ENCODE measurements at regions not wholly inside any gene's neighbourhood (a gene's known extent, or its start where the extent isn't known, plus 50 kb on each side); places are given as distances from the start of the nearest gene placed in this dataset.
"Not testable (repeated sequence)": the region's sequence is repeated elsewhere in the genome, so short reads cannot be mapped to it uniquely, and the experiment has no call there.

DNA sequence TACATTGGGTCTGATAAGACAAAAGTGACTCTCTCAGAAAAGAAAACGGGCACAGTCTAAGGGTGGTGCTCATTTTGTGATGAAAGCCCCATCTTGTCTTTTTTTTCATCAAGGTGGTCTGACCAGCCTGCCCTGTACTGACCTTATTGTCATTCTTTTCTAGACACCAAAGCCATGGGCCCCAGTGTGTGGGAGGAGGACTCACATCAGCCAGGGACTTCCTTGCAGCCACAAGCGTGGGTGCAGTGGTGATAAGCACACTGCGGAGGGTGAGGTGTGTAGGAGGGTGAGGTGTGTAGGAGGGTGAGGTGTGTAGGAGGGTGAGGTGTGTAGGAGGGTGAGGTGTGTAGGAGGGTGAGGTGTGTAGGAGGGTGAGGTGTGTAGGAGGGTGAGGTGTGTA is 145.2 kb downstream of the DLL1 start:
- not testable (repeated sequence) for H3K27ac ChIP-seq (ENCODE audit: low read length); H3K4me3 ChIP-seq (ENCODE audit: low read length); H3K27me3 ChIP-seq (ENCODE audit: control insufficient read depth, insufficient read depth, low read length); H3K9ac ChIP-seq (ENCODE audit: low read length); H3K36me3 ChIP-seq (ENCODE audit: control insufficient read depth, low read depth, low read length); H3K9me3 ChIP-seq (ENCODE audit: control insufficient read depth, low read depth, low read length)
- peaks cover 11% of the 10 kb centered on the region for H3K4me1 ChIP-seq (ENCODE audit: control insufficient read depth, low read depth, low read length)

DNA sequence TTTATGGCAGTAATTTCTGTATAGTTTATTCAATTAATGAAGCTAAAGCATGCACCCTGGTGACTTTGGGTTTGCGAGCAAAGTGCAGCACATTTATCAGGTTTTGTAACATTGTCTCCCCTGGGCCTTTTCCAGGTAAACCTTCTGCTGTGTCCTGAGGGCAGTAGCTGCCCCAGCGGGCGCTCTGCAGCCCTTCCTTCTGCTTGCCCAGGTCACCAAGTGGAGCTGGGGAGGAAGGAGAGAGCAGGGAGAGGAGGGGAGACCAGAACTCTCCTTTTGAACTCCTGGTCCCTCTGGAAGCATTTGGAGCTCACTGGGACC is 145.6 kb downstream of the DLL1 start:
- Histone ChIP-seq H3K27ac (ENCODE audit: low read length) (no peak overlapping the region), H3K9me3 (ENCODE audit: control insufficient read depth, low read depth, low read length) (no peaks in the 10 kb centered on the region), H3K36me3 (ENCODE audit: control insufficient read depth, low read depth, low read length) (no peaks in the 10 kb centered on the region), H3K4me3 (ENCODE audit: low read length) (no peak overlapping the region), H3K4me1 (ENCODE audit: control insufficient read depth, low read depth, low read length) (peaks cover 11% of the 10 kb centered on the region), H3K27me3 (ENCODE audit: control insufficient read depth, insufficient read depth, low read length) (peaks cover 10% of the 10 kb centered on the region), H3K9ac (ENCODE audit: low read length) (no peak overlapping the region)

DNA sequence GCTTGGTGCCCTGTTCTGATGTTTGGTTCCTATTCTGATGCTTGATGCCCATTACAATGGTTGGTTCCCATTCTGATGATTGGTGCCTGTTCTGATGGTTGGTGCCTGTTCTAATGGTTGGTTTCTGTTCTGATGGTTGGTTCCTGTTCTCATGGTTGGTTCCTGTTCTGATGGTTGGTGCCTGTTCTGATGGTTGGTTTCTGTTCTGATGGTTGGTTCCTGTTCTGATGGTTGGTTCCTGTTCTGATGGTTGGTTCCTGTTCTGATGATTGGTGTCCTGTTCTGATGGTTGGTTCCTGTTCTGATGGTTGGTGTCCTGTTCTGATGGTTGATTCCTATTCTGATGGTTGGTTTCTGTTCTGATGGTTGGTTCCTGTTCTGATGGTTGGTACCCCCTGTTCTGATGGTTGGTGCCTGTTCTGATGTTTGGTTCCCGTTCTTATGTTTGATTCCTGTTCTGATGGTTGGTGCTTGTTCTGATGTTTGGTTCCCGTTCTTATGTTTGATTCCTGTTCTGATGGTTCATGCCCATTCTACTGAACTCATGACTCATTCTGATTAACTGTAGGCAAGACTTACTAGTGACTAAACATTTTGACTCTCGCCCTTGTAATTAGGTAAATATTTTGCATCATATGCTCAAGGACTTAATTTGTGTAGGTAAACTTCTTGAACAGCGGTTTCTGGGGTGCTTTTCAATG is 146.2 kb downstream of the DLL1 start:
- Histone ChIP-seq H3K4me1 (ENCODE audit: control insufficient read depth, low read depth, low read length) (peaks cover 11% of the 10 kb centered on the region), H3K4me3 (ENCODE audit: low read length) (no peak overlapping the region), H3K9ac (ENCODE audit: low read length) (no peak overlapping the region), H3K27ac (ENCODE audit: low read length) (no peak overlapping the region), H3K9me3 (ENCODE audit: control insufficient read depth, low read depth, low read length) (no peaks in the 10 kb centered on the region), H3K36me3 (ENCODE audit: control insufficient read depth, low read depth, low read length) (no peaks in the 10 kb centered on the region), H3K27me3 (ENCODE audit: control insufficient read depth, insufficient read depth, low read length) (peaks cover 10% of the 10 kb centered on the region)

DNA sequence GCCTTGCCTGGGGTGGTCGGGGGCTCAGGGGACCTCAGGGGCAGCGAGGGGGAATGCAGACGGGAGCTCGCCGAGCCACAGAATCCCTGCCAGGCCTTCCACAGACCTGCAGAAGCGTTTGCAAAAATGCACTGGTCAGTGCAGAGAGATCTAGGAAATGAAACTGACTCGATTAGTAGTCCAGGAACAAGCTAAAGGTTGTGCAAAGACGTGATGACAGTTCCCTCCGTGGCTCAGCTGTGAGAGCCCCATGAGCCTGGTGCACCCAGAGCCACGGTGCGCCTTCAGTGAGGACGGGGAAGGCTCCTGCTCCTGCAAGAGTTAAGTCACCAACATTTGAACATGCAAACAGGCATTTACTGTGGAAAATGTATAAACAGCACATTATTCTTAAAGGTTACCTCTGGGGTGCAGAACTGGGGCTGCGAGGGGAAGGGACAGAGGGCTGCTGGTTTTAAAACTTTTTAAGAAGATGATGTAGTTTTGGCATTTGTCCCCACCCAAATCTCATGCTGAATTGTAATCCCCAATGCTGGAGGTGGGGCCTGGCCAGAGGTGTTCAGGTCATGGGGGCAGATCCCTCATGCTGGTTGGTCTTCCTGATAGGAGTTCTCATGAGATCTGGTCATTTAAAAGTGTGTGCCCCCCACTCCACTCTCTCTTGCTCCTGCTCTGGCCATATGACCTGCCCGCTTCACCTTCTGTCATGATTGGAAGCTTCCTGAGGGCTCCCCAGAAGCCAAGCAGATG is 147.3 kb downstream of the DLL1 start:
- no peak overlapping the region for H3K9ac ChIP-seq (ENCODE audit: low read length)
- peaks cover 10% of the 10 kb centered on the region for H3K27me3 ChIP-seq (ENCODE audit: control insufficient read depth, insufficient read depth, low read length)
- H3K27ac ChIP-seq (ENCODE audit: low read length): no peak overlapping the region
- no peak overlapping the region for H3K4me3 ChIP-seq (ENCODE audit: low read length)
- no peaks in the 10 kb centered on the region for H3K9me3 ChIP-seq (ENCODE audit: control insufficient read depth, low read depth, low read length)
- peaks cover 8% of the 10 kb centered on the region for H3K4me1 ChIP-seq (ENCODE audit: control insufficient read depth, low read depth, low read length)
- no peaks in the 10 kb centered on the region for H3K36me3 ChIP-seq (ENCODE audit: control insufficient read depth, low read depth, low read length)

DNA sequence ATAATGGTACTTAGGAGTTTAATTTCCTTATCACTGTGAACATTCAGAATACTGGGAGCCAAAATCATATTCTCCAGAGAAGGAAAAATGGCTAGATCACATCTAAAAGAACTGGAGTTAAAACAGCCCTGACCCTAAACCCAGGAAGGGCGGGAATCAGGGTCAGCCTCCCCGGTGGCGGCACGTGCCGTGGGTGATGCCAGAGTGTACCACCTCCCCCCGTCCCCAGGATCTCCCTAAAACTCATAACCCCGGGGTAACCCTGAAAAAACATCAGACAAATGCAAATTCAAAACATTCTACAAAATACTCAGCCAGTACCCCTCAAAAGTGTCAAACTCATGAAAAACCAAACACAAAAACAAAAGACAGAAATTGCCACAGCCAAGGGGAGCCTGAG is 148.3 kb downstream of the DLL1 start:
- no peaks in the 10 kb centered on the region for H3K9me3 ChIP-seq (ENCODE audit: control insufficient read depth, low read depth, low read length)
- no peaks in the 10 kb centered on the region for H3K36me3 ChIP-seq (ENCODE audit: control insufficient read depth, low read depth, low read length)
- no peak overlapping the region for H3K4me3 ChIP-seq (ENCODE audit: low read length)
- H3K9ac ChIP-seq (ENCODE audit: low read length): no peak overlapping the region
- H3K4me1 ChIP-seq (ENCODE audit: control insufficient read depth, low read depth, low read length): peaks cover 1% of the 10 kb centered on the region
- H3K27me3 ChIP-seq (ENCODE audit: control insufficient read depth, insufficient read depth, low read length): peaks cover 4% of the 10 kb centered on the region
- no peak overlapping the region for H3K27ac ChIP-seq (ENCODE audit: low read length)

DNA sequence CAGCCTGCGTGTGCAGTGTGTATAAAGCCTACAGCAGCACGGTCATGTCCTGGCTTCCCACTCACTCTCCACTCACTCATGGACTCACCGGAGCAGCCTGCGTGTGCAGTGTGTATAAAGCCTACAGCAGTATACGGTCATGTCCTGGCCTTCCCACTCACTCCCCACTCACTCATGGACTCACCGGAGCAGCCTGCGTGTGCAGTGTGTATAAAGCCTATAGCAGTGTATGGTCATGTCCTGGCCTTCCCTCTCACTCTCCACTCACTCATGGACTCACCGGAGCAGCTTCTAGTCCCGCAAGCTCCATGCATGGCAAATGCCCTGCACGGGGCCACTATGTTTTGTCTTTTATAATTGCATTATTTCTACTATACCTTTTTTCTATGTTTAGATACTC is 149.8 kb downstream of the DLL1 start:
- H3K27me3 ChIP-seq (ENCODE audit: control insufficient read depth, insufficient read depth, low read length); H3K4me3 ChIP-seq (ENCODE audit: low read length); H3K27ac ChIP-seq (ENCODE audit: low read length); H3K9ac ChIP-seq (ENCODE audit: low read length); H3K36me3 ChIP-seq (ENCODE audit: control insufficient read depth, low read depth, low read length); H3K4me1 ChIP-seq (ENCODE audit: control insufficient read depth, low read depth, low read length); H3K9me3 ChIP-seq (ENCODE audit: control insufficient read depth, low read depth, low read length): not testable (repeated sequence)

DNA sequence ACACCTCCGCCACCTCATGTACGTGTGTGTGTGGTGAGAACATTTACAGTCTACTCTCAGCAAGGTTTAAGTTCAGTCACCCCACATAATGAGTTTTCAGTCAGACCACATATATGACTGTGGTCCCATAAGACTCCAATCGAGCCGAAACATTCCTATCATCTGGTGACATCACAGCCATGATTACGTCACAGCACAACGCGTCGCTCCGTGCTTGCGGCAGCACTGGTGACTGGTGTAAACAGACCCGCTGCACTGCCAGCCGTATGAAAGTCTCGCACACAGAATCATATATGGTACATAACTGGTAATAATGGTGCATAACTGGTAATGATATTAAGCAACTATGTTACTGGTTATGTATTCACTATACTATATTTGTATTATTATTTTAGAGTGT is 150.7 kb downstream of the DLL1 start:
- H3K27ac ChIP-seq (ENCODE audit: low read length): no peak overlapping the region
- H3K9ac ChIP-seq (ENCODE audit: low read length): no peak overlapping the region
- H3K4me1 ChIP-seq (ENCODE audit: control insufficient read depth, low read depth, low read length): no peaks in the 10 kb centered on the region
- no peaks in the 10 kb centered on the region for H3K27me3 ChIP-seq (ENCODE audit: control insufficient read depth, insufficient read depth, low read length)
- no peaks in the 10 kb centered on the region for H3K9me3 ChIP-seq (ENCODE audit: control insufficient read depth, low read depth, low read length)
- H3K36me3 ChIP-seq (ENCODE audit: control insufficient read depth, low read depth, low read length): no peaks in the 10 kb centered on the region
- H3K4me3 ChIP-seq (ENCODE audit: low read length): no peak overlapping the region

DNA sequence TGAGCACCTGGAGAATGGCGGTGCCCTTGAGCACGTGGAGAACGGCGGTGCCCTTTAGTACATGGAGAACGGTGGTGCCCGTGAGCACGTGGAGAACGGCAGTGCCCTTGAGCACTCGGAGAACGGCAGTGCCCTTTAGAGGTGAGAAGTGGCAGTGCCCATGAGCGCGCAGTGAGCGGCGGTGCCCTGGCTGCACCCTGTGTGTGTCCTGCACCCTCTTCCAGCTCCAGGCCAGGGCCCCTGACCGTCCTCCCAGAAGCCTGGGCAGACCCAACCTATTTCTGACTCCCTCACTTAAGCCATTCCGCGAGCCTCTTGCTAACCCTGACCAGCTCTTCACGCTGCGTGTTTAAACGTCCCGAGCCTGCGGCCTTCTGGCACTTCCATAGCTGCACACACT is 151.3 kb downstream of the DLL1 start:
- Histone ChIP-seq H3K27me3 (ENCODE audit: control insufficient read depth, insufficient read depth, low read length) (no peaks in the 10 kb centered on the region), H3K36me3 (ENCODE audit: control insufficient read depth, low read depth, low read length) (no peaks in the 10 kb centered on the region), H3K9me3 (ENCODE audit: control insufficient read depth, low read depth, low read length) (no peaks in the 10 kb centered on the region), H3K4me1 (ENCODE audit: control insufficient read depth, low read depth, low read length) (no peaks in the 10 kb centered on the region), H3K27ac (ENCODE audit: low read length) (no peak overlapping the region), H3K9ac (ENCODE audit: low read length) (no peak overlapping the region), H3K4me3 (ENCODE audit: low read length) (no peak overlapping the region)

DNA sequence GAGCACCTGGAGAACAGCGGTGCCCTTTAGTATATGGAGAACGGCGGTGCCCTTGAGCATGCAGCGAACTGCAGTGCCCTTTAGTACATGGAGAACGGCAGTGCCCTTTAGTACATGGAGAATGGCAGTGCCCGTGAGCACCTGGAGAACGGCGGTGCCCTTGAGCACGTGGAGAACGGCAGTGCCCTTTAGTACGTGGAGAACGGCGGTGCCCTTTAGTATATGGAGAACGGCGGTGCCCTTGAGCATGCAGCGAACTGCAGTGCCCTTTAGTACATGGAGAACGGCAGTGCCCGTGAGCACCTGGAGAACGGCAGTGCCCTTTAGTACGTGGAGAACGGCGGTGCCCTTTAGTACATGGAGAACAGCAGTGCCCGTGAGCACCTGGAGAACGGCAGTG is 151.8 kb downstream of the DLL1 start:
- H3K36me3 ChIP-seq (ENCODE audit: control insufficient read depth, low read depth, low read length); H3K9me3 ChIP-seq (ENCODE audit: control insufficient read depth, low read depth, low read length); H3K27me3 ChIP-seq (ENCODE audit: control insufficient read depth, insufficient read depth, low read length); H3K4me3 ChIP-seq (ENCODE audit: low read length); H3K9ac ChIP-seq (ENCODE audit: low read length); H3K27ac ChIP-seq (ENCODE audit: low read length); H3K4me1 ChIP-seq (ENCODE audit: control insufficient read depth, low read depth, low read length): not testable (repeated sequence)

DNA sequence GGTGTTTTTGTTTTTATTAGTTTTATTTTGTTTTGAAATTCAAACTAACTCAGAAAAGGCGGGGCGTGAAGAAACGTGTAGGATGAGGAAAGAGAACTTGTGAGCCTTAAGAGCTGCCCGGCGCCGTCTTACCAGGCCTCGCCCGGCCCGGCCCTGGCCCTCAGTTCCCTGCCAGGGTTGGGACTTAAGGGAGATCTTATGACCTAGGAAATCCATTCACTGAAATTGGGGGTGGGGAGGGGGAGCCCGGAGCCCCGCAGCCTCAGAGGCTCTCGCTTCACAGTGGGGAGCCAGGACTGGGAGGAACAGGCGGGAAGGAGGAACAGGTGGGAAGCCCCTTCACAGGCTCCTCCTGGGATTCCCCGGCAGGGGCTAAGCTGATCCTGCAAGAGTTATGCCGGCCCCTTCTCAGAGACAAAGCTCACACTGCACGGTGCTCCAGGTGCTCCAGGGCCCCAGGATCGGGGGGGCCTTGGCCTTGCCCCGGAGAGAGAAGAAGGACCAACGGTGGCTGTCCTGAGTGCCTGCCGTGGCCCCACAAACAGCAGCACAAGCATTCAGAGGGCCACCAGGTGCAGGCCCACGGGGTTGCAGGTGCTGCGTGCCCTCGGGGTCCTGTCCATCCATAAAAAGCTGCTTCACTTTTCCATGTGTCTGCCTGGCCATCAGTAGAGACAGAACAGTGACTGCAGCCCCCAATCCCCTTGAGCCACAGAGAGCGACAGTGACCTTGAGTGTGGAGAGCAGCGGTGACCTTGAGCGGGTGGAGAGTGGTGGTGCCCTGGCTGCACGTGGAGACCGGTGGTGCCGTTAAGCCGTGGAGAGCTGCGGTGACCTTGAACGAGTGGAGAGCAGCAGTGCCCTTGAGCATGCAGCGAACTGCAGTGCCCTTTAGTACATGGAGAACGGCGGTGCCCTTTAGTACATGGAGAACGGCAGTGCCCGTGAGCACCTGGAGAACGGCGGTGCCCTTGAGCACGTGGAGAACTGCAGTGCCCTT is 152.7 kb downstream of the DLL1 start:
- no peaks in the 10 kb centered on the region for H3K9me3 ChIP-seq (ENCODE audit: control insufficient read depth, low read depth, low read length)
- no peaks in the 10 kb centered on the region for H3K4me1 ChIP-seq (ENCODE audit: control insufficient read depth, low read depth, low read length)
- H3K27ac ChIP-seq (ENCODE audit: low read length): no peak overlapping the region
- no peak overlapping the region for H3K4me3 ChIP-seq (ENCODE audit: low read length)
- H3K9ac ChIP-seq (ENCODE audit: low read length): no peak overlapping the region
- no peaks in the 10 kb centered on the region for H3K27me3 ChIP-seq (ENCODE audit: control insufficient read depth, insufficient read depth, low read length)
- H3K36me3 ChIP-seq (ENCODE audit: control insufficient read depth, low read depth, low read length): no peaks in the 10 kb centered on the region

DNA sequence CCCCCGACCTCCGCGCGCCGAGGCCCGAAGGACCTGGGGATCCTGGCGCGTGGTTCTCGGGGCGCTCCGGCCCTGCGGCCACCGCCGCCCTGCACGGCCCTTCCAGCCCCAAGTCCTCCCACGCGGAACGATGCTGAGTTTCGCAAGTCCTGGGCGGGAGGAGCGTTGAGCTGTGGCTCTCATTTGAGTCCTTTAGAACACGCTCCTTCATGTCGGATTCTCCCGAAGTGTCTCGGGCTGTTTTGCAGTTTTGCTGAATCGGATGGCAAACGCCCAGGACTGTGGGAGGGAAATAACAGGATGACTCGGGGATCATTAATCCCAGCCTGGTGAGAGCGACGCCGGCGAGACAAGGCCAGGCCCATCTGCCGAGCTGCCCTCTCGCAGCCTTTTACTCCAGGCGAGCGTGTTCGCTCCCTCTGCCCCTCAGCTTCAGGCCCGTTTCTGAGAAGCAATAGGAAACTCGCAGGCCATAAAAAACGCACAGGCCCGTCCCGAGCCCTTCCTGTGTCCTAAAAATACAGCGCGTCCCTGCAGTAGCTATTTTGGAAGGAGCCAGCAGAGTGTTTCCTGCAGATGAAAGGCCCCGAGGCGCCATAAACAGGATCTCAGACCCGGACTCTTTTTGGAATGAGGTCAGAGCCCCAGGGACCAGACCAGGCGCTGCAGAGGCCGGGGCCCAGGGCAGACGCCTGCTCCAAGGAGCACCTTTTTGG is 153.5 kb downstream of the DLL1 start:
- Histone ChIP-seq H3K36me3 (ENCODE audit: control insufficient read depth, low read depth, low read length) (no peaks in the 10 kb centered on the region), H3K4me1 (ENCODE audit: control insufficient read depth, low read depth, low read length) (no peaks in the 10 kb centered on the region), H3K9ac (ENCODE audit: low read length) (no peak overlapping the region), H3K27me3 (ENCODE audit: control insufficient read depth, insufficient read depth, low read length) (no peaks in the 10 kb centered on the region), H3K27ac (ENCODE audit: low read length) (no peak overlapping the region), H3K4me3 (ENCODE audit: low read length) (no peak overlapping the region), H3K9me3 (ENCODE audit: control insufficient read depth, low read depth, low read length) (no peaks in the 10 kb centered on the region)
